A549 (cell line): ENCODE measurements at regions not wholly inside any gene's neighbourhood (a gene's known extent, or its start where the extent isn't known, plus 50 kb on each side); places are given as distances from the start of the nearest gene placed in this dataset.

Experiments
- CHD2 ChIP-seq: fragments of 150-350 bp; IDR thresholded peaks from 2 replicates; pipeline ENCODE4 v1.6.1; 2014; ENCODE audit warnings: low read length; ENCODE audit not compliant: partially characterized antibody
- CTCF ChIP-seq: fragments of >200 bp; sonication (Bioruptor Twin); formaldehyde crosslinking; IDR thresholded peaks from 3 replicates; pipeline ENCODE4 v1.5.1; 2016
- E2F6 ChIP-seq: IDR thresholded peaks from 2 replicates; pipeline ENCODE4 v1.6.1; 2012; ENCODE audit warnings: low read depth, borderline replicate concordance
- HDAC2 ChIP-seq: fragments of 200-600 bp; sonication (generic); IDR thresholded peaks from 2 replicates; pipeline ENCODE4 v1.6.1; 2016
- KDM1A ChIP-seq: fragments of 200-600 bp; sonication (generic); IDR thresholded peaks from 2 replicates; pipeline ENCODE4 v1.6.1; 2016; ENCODE audit warnings: low read depth, mild to moderate bottlenecking
- POLR2A ChIP-seq: IDR thresholded peaks from 2 replicates; pipeline ENCODE4 v1.6.1; 2012; ENCODE audit warnings: mild to moderate bottlenecking, low read length
- USF2 ChIP-seq: fragments of 450-650 bp; IDR thresholded peaks from 2 replicates; pipeline ENCODE4 v1.6.1; 2014; ENCODE audit warnings: antibody characterized with exemption
- TF ChIP-seq, protein P1 (sequence below): fragments of 150-350 bp; IDR thresholded peaks from 2 replicates; pipeline ENCODE4 v1.6.1; 2014; ENCODE audit warnings: low read depth, mild to moderate bottlenecking, low read length
- TF ChIP-seq, protein P2 (sequence below): fragments of 200-600 bp; sonication (generic); IDR thresholded peaks from 2 replicates; pipeline ENCODE4 v1.6.1; 2016; ENCODE audit warnings: antibody characterized with exemption, mild to moderate bottlenecking, moderate library complexity

- TF ChIP-seq POLR2A (no peak), CHD2 (no peak), CTCF (no peak), E2F6 (no peak), USF2 (no peak), KDM1A (no peak), HDAC2 (no peak)
- TF ChIP-seq, protein P1, sequence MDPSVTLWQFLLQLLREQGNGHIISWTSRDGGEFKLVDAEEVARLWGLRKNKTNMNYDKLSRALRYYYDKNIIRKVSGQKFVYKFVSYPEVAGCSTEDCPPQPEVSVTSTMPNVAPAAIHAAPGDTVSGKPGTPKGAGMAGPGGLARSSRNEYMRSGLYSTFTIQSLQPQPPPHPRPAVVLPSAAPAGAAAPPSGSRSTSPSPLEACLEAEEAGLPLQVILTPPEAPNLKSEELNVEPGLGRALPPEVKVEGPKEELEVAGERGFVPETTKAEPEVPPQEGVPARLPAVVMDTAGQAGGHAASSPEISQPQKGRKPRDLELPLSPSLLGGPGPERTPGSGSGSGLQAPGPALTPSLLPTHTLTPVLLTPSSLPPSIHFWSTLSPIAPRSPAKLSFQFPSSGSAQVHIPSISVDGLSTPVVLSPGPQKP: no peak
- TF ChIP-seq, protein P2, sequence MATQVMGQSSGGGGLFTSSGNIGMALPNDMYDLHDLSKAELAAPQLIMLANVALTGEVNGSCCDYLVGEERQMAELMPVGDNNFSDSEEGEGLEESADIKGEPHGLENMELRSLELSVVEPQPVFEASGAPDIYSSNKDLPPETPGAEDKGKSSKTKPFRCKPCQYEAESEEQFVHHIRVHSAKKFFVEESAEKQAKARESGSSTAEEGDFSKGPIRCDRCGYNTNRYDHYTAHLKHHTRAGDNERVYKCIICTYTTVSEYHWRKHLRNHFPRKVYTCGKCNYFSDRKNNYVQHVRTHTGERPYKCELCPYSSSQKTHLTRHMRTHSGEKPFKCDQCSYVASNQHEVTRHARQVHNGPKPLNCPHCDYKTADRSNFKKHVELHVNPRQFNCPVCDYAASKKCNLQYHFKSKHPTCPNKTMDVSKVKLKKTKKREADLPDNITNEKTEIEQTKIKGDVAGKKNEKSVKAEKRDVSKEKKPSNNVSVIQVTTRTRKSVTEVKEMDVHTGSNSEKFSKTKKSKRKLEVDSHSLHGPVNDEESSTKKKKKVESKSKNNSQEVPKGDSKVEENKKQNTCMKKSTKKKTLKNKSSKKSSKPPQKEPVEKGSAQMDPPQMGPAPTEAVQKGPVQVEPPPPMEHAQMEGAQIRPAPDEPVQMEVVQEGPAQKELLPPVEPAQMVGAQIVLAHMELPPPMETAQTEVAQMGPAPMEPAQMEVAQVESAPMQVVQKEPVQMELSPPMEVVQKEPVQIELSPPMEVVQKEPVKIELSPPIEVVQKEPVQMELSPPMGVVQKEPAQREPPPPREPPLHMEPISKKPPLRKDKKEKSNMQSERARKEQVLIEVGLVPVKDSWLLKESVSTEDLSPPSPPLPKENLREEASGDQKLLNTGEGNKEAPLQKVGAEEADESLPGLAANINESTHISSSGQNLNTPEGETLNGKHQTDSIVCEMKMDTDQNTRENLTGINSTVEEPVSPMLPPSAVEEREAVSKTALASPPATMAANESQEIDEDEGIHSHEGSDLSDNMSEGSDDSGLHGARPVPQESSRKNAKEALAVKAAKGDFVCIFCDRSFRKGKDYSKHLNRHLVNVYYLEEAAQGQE: no peak
These were observed 668.9 kb downstream of the TFAP2A start for GRCh38 chr6:9745966-9746365.
